GM18867 (cell line): ENCODE measurements at regions not wholly inside any gene's neighbourhood (a gene's known extent, or its start where the extent isn't known, plus 50 kb on each side); places are given as distances from the start of the nearest gene placed in this dataset.

Experiments
- ATAC-seq: cut with Tn5 transposase; IDR thresholded peaks from one replicate; pipeline ENCODE4 v1.9.1; 2021; ENCODE audit warnings: mild to moderate bottlenecking, moderate library complexity; ENCODE audit not compliant: unreplicated experiment

DNA sequence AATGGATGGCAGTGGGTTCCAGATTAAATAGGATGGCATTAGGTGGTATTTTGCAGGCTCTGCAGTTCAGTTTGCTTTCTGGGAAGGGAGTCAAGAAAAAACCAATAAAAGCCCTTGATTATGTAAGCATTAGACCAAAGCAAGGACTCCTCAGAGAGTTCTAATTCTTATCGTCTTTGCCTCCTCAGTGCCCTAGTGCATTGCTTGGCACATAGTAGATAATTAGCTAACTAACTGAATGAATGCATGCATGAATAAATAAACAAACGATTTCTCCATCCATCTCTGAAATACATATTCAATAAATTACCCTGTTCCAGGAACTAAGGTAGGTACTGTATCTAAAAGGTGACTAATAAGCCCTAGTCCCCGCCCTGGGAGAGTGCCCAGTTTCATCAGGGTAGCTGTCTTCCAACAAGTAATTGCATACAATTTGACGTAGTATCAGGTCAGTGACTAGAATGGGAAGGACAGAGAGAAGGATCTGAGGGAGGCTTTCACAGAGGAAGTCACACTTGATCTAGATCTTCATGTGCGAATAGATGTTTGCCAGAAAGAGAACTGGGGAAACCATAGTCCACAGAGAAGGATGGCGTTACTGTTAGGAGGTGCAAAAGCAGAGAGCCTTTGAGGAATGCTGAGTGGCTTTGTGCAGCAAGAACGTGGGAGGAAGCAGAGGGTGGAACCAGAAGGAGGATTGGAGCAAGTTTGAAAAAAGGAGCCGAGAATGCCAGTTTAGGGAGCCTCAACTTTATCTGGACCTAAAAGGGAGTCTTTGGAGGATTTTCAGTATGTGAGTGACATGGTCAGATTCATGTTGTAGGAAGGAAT is 111.4 kb downstream of the TBX19 start:
- ATAC-seq: no peak

DNA sequence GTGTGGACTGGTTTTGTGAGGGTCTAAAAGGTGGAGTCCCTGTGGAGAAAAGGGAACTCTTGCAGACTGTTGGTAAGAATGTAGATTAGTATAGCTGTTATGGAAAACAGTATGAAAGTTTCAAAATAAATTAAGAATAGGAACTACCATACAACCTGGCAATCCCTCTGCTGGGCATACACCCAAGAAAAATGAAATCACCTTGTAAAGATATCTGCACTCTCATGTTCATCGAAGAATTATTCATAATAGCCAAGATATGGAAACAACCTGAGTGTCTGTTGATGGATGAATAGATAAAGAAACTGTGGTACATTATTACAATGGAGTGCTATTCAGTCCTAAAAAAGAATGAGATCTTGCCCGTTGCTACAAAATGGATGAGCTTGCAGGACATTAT is 109.6 kb downstream of the TBX19 start:
- no peak for ATAC-seq

DNA sequence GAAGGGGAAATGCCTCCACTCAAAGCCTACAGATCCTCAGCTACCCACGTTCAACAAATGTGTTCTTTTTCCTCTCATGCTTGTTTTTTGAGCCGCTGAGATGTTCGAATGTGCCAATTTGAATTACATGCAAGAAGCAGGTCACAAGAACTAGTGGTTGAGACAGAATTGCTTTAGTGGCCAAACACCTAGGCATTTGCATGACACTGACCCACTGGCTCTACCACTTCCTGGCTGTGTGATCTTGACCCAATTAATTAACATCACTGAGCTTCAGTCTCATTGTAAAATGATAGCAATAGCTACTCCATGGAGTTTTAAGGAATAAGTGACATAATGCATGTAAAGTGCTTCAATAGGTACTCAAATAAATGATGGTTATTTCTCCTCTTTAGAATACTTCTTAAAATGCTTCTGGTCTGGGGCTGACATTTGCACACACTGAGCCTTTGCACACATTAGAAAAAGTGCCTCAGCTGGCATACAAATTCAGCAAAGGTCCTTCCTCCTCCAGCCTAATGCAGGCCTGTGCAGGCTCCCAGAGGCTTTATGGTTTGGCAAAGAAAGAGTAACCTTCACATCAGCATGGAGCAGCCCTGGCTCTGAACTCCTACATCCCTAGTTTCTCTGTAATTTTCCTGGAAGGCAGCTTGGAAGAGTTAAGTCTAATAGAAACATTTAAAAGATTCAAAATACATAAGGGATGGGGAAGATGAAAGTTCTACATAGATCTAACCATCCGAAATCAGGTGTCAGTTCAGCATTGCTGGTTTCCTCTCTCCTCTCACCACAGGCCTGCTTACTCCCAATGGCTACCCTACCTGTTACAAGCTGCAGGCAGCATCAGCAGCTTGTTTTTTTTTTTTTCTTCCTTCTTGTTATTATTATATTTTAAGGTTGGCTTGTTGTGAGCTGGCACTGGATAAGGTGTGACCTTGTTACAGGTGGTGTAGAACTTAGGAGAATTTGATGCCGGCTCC is 107.4 kb downstream of the TBX19 start:
- ATAC-seq: no peak

DNA sequence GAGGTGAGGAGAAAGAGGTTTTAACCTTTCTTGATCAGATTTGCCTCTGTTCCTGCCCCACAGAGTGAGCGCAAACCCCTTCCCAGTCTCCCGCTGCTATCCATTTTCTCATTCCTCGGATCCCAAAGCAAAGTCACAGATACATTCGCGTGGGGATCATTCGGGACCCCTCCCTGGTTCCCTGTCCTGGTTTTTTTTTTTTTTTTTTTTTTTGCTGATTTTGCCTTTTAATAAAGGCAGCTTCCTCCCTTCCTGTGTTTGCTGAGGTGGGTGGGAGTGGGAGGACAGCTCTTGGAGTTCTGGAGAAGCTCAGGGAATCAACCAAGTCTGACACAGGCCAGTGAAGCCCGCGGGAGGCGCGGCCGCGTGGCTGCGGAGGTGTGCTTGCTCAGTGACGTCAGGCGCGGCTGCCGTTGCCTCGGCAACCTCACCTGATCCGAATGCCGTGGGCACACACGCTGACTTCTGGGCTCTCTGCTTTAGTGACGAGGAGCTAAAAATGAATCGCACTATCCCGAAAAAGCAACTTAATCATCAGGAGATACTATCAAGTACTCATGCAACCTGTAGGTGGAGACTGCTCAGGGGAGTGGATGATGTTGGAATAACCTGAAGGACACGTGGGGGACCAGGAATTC is 106.4 kb downstream of the TBX19 start:
- ATAC-seq: peak; percentile 70

DNA sequence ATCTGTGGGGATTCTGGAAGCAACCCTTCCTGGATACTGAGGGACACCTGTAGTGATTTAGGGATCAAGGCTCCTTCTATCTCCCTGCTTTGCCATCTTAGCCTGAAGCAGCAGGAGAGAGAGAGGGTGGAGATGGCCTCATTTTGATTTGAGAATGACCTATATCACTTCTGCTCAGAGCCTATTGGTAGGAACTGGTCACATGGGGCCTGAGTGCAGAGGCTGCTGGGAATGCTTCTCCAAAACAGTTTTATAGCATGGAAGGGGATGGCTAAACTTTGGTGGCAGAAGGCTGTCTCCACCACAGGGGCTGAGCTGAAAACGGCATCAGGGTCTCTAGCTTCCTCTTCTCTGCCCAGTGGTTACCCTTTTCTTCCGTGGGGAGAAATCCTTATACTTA is 105.8 kb downstream of the TBX19 start:
- no peak for ATAC-seq

DNA sequence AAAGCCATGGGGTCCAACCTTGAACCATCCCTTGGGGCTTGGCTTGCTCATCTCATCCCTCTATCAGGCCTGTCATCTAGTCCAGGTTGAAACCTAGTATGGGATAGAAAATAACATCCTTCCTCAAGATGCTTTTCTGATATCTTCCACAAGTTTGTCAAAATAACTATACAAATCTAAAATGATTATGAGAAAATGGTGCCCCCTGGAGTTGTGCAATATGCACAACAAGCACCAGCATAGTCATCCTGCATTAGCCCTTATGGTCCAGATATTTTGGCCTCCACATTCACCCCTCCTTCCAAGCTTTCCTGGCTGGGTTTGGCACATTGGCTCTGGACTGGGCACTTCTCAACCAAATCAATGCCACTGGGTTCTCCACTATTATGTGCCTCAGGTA is 101.2 kb downstream of the TBX19 start:
- ATAC-seq: no peak

DNA sequence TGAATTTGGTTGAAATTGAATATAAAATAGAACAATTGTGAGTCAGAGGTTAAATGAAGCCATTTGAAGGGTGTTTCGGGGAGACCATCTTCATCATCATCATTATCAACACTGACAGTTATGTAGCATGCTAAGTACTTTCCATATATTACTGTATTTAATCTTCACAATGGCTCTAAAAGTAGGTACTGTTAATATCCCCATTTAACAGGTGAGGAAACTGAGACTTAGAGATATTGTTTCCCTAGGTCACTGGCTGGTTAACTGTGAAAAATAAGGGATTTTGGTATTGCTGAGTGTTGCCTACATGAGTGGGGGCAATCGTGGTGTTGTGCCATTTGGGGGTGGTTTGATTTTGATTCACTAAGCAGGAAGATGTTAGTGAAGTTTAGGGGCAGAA is 100.3 kb downstream of the TBX19 start:
- ATAC-seq: no peak

DNA sequence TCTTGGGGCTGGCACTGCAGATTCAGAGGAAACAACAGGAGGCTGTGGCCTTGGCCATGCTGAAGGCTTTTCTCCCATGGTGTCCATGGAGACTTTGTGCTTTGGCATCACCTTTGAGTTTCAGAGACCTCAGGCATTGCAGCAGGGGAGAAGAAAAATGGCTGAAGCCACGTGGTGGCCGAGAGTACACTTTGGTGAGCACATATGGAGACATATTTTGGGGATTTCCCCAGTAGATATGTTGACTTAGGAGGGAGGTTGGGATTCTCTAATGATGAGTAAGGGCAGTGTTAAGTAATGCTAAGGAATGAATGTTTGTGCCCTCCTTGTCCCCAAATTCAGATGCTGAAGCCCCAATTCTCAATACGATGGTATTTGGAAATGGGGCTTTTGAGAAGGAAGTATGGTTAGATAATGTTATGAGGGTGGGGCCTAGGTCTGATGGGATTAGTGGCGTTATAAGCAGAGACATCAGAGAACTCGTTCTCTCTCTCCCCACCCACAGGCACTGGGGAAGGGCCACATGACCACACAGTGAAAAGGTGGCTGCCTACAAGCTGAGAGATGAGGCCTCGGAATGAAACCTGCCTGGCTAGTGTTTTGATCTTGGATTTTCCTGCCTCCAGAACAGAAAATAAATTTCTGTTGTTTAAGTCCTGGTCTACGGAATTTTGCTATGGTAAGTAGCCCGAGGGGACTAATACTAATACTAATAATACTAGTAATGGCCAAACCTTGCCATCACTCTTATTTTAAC is 98.6 kb downstream of the TBX19 start:
- ATAC-seq: no peak

DNA sequence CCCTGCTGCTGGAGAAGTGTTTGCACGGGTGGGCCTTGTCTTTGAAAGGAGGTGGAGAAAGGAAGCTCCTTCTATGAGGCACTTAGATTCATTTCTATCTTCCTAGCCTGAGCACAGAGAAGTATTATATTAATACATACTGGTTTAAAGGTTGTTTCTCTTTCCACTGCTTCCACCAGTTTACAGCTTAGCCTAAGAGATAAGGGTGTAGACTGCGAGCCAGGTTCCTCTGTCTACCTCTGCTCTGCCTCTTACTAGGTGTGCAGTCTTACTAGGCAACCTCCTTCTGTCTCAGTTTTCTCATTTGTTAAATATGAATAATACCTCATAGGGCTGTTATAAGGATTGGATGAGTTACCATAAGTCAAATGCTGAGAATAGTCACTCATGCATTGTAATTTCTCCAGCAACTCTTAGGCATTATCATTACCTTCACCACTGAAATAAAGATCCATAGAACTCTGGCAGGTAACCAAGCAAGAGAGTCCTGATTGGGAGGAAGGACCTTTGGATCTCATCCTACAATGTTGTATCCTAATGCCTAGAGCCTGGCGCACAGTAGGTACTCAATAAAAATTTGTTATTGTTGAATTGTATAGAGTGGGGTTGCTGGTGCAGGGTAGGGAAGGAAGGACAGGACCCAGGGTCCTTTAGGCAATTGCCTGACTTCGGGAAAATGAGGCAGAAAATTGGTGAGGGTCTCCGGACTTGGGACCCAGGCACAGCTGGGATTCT is 95.1 kb downstream of the TBX19 start:
- no peak for ATAC-seq

DNA sequence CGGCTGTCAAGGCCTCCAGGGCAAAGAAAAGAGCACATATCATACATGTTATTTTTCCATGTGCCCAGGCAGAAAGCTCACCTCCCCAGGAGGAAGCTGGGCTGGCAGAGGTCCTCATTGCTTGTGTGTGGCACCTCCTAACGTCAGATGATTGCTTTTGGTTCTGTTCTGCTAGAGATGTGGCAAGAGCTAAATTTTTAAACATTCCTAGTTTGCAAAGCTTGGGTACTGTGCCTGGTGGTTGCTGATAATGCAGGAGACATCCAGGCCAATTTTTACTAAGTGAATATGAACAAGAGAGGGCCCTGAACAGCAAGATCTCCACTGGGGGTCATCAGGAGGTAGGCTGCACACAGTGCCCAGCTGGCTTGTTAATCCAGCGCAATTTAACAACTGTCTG is 93.9 kb downstream of the TBX19 start:
- no peak for ATAC-seq

DNA sequence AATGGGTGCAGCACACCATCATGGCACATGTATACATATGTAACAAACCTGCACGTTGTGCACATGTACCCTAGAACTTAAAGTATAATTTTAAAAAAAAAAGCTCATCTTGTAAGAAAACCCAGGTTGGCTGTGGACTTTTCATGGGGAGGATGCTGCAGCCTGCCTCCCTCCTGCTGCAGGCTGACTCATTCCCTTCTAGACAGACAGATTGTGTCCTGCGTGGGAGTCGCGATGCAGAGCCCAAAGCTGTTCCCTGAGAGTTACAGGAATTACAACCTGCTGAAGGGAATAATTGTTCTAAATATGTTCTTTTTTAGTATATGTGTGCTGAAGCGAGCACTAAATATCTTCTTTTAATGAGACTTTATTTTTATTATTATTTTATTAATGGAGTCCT is 93.2 kb downstream of the TBX19 start:
- no peak for ATAC-seq

DNA sequence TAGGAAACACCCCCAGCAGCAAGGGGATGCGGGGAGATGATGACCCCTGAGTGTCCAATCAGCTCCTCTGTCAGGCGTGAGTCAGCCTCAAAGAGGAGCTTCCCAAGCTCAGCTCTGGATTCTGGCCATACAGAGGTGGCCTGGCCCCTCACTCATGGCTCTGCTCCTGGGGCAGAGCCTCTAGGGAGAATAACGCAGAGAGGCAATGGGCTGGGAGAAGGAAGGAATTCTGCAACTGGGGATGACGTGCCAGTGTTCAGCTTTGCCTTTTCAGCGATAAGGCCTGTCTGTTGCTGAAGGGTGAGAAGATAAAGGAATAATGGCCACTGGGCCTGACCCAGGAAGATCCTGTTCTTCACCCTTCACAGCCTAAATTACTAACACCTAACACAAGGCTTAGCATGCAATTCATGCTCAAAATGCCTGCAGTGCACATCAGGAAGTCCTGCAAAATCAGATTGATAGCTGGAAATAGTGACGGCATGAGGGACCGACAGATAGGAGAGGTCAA is 92.2 kb downstream of the TBX19 start:
- no peak for ATAC-seq

DNA sequence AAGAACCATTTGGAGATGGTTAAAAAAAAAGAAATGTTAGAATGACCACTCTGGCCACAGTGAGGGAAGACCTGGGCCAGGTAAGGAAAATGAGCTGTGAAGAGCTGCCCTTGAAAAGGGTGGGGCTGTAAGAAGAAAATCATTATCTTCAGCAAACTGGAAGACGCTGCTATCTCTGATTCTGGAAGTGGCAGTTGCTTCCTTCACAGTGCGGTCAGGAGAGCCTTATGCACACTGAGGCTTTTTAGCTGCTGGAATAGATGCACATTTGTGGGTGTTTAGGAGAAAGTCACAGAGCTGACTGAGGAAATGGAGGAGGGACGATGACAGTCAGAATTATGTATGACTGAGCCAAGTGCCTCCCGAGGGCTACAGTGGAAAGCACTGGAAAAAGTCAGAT is 91.6 kb downstream of the TBX19 start:
- ATAC-seq: no peak

DNA sequence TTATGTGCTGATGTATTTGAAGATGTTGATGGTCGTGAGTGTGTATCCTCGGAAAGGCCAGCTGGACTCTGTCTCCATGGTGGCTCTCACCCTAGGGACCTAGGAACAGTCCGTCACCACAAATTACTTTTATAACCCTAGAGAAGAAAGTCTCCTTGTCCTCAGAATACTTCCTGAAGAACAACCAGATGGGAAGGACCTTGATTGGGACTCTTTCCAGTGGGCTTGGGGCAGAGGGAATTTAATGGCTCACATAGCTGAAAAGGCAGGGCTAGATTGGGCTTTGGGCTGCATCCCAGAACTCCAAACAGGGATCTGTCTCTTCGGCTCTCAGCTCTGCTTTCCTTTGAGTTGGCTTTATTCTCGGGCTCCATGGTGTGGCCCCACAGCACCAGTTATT is 90.8 kb downstream of the TBX19 start:
- no peak for ATAC-seq

DNA sequence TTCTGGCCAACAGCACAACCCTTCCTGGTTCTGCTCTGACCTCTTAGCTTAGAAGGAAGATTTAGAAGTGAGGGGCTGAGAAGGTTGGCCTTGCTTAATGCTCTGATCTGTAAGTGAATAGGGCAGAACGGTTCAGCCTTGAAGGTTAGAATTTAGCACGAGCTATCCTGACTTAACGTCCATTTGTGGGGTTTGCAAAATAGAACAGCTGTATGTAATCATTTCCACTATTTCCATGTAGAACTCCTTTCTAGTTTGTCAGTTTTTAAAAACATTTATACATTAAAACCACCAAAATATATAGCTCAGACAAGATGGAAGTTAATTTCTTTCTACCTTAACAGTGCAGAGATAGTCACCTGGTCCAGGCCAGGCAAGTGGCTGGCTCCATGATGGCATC is 89.9 kb downstream of the TBX19 start:
- ATAC-seq: no peak

DNA sequence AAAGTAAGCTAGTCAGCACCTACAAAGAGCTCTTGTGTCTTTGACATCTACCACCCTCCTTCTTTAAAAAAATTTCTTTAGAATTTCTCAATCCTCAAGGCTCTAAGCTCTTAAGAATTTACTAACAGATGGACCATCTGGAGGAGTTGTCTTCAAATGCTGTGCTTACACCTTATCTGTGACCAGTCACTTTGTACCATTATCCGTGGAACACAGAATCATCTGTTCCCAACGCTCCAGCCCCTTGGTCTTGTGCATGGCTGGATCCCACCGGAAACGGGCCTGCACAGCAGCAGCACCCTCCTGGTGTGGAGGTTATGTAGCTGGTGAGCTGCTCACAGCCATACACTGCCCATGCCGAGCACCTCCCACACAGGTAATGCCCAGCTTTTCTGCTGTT is 89.0 kb downstream of the TBX19 start:
- no peak for ATAC-seq

DNA sequence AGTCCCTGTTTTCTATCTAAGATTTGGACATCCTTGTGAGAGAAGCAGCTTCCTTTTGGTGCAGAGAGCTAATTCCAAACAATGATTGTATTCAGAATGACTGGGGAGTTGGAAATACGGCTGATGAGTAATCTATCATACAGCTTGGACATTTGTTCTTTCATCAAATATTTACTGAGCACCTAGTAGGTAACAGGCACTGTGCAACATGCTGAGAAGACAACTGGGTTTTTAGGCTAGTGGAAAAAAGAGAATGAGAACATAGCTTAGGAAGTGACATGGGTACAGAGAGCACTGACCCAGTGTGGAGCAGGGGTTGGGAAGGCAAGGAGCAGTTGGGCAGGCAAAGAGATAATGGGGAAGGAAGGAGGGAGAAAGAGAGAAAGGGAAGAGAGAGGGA is 87.5 kb downstream of the TBX19 start:
- no peak for ATAC-seq

DNA sequence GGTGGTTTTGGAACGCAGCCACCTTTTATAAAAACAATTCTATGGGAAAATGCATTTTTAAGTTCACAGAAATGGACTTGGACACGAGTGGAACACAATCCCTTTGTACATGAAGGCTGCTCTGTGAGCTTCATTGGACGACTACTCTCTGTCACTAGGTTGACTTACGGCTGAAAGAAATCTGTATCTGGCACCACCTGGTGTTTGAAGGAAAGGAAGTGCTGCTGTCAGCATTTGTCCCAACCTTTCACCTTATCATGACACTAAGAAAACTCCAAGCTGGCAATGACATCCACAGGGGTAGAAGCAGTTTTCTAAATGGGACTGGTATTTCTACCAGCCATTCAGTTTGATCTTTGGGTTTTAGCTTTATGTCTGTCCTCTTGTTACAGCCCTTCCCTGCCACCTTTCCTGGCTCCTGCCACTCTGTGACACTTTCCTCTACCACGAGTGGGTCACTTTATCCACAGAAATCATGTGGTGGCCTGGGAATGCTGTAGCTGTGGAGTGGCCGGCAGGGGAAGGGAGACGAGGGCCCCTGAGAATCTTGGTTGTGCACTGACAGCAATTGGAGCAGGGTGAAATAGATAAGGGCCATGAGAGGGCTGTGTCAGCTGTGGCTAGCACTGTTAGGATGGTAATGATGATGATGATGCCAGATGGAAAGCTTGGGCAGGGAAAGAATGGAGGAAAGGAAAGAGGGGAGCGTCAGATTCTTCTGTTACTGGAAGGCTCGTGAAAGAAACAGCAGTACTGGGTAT is 85.2 kb downstream of the TBX19 start:
- no peak for ATAC-seq
